ENCODE measurements at regions not wholly inside any gene's neighbourhood (a gene's known extent, or its start where the extent isn't known, plus 50 kb on each side); places are given as distances from the start of the nearest gene placed in this dataset.

DNA sequence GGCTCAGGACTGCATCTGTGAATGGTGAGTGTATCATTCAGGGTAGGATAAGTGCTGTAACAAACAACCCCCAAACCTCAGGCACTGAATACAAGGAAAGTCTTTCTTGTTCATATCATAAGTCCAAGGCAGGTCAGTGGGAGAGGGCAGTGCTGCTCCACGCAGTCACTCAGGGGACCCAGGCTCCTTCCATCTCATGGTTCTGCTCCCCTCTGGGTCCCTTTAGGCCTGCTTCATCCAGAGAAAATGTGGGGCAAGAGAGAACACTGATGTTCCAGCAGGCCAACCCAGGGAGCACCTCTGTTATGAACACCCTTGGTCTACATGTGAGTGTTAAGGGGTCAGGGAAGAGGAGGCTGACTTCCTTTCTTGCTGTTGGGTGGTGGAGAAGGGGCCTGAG, 187.8 kb downstream of the CHST1 start:
- intact Hi-C loops (cut with DNase I): no loop called here
- Histone ChIP-seq H3K27ac (no peak overlapping the region), H3K4me3 (no peak overlapping the region), H3K9me3 (replicated peaks in 1 of 3) (no peaks in the 10 kb centered on the region), H3K27me3 (no peaks in the 10 kb centered on the region), H3K4me1 (replicated peaks in 1 of 2) (no peaks in the 10 kb centered on the region), H3K36me3 (replicated peaks in 1 of 2) (no peaks in the 10 kb centered on the region)
- TF ChIP-seq, protein P1, sequence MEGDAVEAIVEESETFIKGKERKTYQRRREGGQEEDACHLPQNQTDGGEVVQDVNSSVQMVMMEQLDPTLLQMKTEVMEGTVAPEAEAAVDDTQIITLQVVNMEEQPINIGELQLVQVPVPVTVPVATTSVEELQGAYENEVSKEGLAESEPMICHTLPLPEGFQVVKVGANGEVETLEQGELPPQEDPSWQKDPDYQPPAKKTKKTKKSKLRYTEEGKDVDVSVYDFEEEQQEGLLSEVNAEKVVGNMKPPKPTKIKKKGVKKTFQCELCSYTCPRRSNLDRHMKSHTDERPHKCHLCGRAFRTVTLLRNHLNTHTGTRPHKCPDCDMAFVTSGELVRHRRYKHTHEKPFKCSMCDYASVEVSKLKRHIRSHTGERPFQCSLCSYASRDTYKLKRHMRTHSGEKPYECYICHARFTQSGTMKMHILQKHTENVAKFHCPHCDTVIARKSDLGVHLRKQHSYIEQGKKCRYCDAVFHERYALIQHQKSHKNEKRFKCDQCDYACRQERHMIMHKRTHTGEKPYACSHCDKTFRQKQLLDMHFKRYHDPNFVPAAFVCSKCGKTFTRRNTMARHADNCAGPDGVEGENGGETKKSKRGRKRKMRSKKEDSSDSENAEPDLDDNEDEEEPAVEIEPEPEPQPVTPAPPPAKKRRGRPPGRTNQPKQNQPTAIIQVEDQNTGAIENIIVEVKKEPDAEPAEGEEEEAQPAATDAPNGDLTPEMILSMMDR (IDR thresholded peaks at IDR 0.05): no peak
- no peak for TF ChIP-seq POLR2A (IDR thresholded peaks at IDR 0.05)
- no peak for DNase-seq
- WGBS, 4 donors: 89 to 100% (median 92%) methylated on average over 1 of the region's 1 CpG

DNA sequence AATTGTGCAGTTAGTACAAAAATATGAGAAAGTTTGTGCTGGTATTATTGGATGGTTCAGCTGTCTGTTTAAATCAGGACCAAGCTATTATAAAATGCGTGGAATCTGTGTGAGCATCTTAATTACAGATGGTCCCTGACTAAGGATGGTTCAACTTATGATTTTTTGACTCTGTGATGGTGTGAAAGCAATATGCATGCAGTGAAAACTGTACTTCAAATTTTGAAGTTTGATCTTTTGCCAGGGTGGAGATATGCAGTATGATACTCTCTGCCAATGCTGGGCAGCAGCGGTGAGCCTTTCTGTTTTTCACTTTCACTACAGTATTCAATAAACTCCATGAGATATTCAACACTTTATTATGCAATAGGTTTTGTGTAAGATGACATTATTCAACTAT, 189.3 kb downstream of the CHST1 start:
- DNase-seq: no peak
- H3K27me3 ChIP-seq: no peaks in the 10 kb centered on the region
- intact Hi-C loops (cut with DNase I): no loop called here
- H3K36me3 ChIP-seq (replicated peaks in 1 of 2): no peaks in the 10 kb centered on the region
- no peak overlapping the region for H3K4me3 ChIP-seq
- WGBS, 4 donors: 91 to 98% (median 92%) methylated on average over 2 of the region's 2 CpGs
- no peaks in the 10 kb centered on the region for H3K4me1 ChIP-seq (replicated peaks in 1 of 2)
- no peaks in the 10 kb centered on the region for H3K9me3 ChIP-seq (replicated peaks in 1 of 3)
- H3K27ac ChIP-seq: no peak overlapping the region
- TF ChIP-seq, protein P1 (IDR thresholded peaks at IDR 0.05): no peak
- no peak for TF ChIP-seq POLR2A (IDR thresholded peaks at IDR 0.05)

DNA sequence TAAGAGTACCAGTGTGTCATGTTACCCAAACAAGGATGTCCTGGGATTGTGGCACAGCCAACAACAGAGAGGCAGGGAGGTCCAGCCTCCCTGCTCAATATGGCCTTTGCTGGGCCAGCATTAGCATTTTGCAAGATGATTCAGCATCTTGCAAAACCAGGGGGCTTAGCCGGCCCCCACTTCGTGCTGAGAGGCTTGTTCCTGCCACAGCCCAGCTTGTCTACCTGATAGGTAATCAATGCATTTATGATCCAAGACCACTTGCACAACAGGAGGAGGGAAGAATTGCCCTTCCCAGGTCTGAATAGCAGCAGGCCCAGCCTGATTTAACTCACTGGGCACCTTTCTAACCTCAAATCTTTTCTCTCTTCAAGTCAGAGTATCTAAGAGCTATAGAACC, 189.0 kb upstream of the SYT13 start:
- no peak overlapping the region for H3K4me3 ChIP-seq
- 78 to 93% (median 83%) methylated on average over 2 of the region's 2 CpGs for WGBS, 4 donors
- TF ChIP-seq, protein P1 (IDR thresholded peaks at IDR 0.05): no peak
- TF ChIP-seq POLR2A (IDR thresholded peaks at IDR 0.05): no peak
- no peak for DNase-seq
- H3K4me1 ChIP-seq (replicated peaks in 1 of 2): no peaks in the 10 kb centered on the region
- no peaks in the 10 kb centered on the region for H3K27me3 ChIP-seq
- no peaks in the 10 kb centered on the region for H3K9me3 ChIP-seq (replicated peaks in 1 of 3)
- intact Hi-C loops (cut with DNase I): no loop called here
- H3K36me3 ChIP-seq (replicated peaks in 1 of 2): no peaks in the 10 kb centered on the region
- no peak overlapping the region for H3K27ac ChIP-seq

DNA sequence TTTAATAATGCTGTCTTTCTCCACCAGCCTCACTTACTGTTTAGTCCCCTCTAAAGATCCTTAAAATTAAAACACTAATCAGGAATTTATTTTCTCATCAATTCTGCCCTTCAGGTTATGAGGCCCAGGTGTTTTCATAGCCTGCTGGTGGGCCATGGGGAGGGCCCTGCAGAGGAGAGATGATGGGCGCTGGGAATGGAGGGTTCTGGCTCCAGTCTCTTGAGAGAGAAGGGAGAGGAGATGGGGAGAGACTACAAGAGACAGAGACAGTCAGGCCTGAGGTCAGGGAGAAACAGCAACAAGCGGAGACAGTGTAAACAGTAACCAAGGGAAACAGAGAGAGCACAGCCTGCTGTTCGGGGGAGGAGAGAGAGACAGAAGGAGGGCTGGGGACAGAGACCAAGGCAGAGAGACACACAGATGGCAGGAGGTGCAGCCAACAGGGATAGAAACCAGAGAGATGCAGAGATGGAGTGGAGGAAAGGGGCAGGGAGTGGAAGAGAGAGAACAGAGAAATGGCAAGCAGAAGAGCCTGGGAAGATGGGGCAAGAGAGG, 187.3 kb upstream of the SYT13 start:
- no peak for DNase-seq

More for the DNA sequence above, 187.3 kb upstream of the SYT13 start:
- Histone ChIP-seq H3K9me3 (replicated peaks in 1 of 3) (no peaks in the 10 kb centered on the region), H3K4me3 (no peak overlapping the region), H3K27me3 (no peaks in the 10 kb centered on the region), H3K4me1 (replicated peaks in 1 of 2) (no peaks in the 10 kb centered on the region), H3K36me3 (replicated peaks in 1 of 2) (no peaks in the 10 kb centered on the region), H3K27ac (no peak overlapping the region)
- intact Hi-C loops (cut with DNase I): no loop called here
- no peak for TF ChIP-seq POLR2A (IDR thresholded peaks at IDR 0.05)
- TF ChIP-seq, protein P1 (IDR thresholded peaks at IDR 0.05): no peak
- WGBS, 4 donors: 72 to 84% (median 79%) methylated on average over 3 of the region's 3 CpGs
